CD14-positive monocyte (primary cell): ENCODE measurements at regions not wholly inside any gene's neighbourhood (a gene's known extent, or its start where the extent isn't known, plus 50 kb on each side); places are given as distances from the start of the nearest gene placed in this dataset.

Experiments used
- DNase-seq, 3 donors: peaks; one replicate each; pipeline ENCODE4 v3.0.0-alpha.2; 2011 to 2022
- H2AFZ ChIP-seq: 2 replicates; pipeline ENCODE4 v1.6.0; 2012; ENCODE audit warnings: mild to moderate bottlenecking, low read depth, low read length, inconsistent platforms; ENCODE audit not compliant: insufficient read depth, poor library complexity, severe bottlenecking
- H3K27ac ChIP-seq, 2 donors: 1 replicate in 1 of 2; 2 replicates in 1 of 2; pipeline ENCODE4 v1.5.1; 2012 to 2013; ENCODE audit warnings: low read length in 2 of 2, control low read depth in 1 of 2, inconsistent platforms in 1 of 2, low read depth in 1 of 2, mild to moderate bottlenecking in 1 of 2
- H3K27me3 ChIP-seq, 2 donors: one replicate each; pipeline versions ENCODE4 v1.6.0 to v1.6.1; 2011 to 2013; ENCODE audit warnings: low read length in 2 of 2; ENCODE audit not compliant: control insufficient read depth in 2 of 2, insufficient read depth in 2 of 2
- H3K36me3 ChIP-seq, 2 donors: replicated peaks in 1 of 2; 1 replicate in 1 of 2; 2 replicates in 1 of 2; pipeline versions ENCODE4 v1.5.1 to v1.6.1; 2012 to 2013; ENCODE audit warnings: low read length in 2 of 2, control low read depth in 1 of 2, inconsistent platforms in 1 of 2, mild to moderate bottlenecking in 1 of 2; ENCODE audit not compliant: insufficient read depth in 2 of 2, control insufficient read depth in 1 of 2
- H3K4me1 ChIP-seq, 2 donors: 1 replicate in 1 of 2; 2 replicates in 1 of 2; pipeline versions ENCODE4 v1.5.1 to v1.6.1; 2012 to 2013; ENCODE audit warnings: low read length in 2 of 2, control low read depth in 1 of 2, inconsistent platforms in 1 of 2, mild to moderate bottlenecking in 1 of 2, moderate library complexity in 1 of 2; ENCODE audit not compliant: insufficient read depth in 2 of 2, control insufficient read depth in 1 of 2
- H3K4me2 ChIP-seq: replicated peaks from 2 replicates; pipeline ENCODE3; 2012; ENCODE audit warnings: low read length, moderate library complexity, mild to moderate bottlenecking; ENCODE audit not compliant: poor library complexity, severe bottlenecking; ENCODE audit errors: extremely low read depth
- H3K4me3 ChIP-seq, 3 experiments: fragments of 200-600 bp in 1 of 3; sonication (generic) in 1 of 3; replicated peaks in 1 of 3; 1 replicate in 2 of 3; 2 replicates in 1 of 3; pipeline ENCODE4 v1.5.1; 2011 to 2013; ENCODE audit warnings: low read length in 3 of 3, mild to moderate bottlenecking in 3 of 3, control low read depth in 2 of 3, low read depth in 2 of 3, inconsistent platforms in 1 of 3, moderate library complexity in 1 of 3
- H3K79me2 ChIP-seq: 2 replicates; pipeline ENCODE4 v1.6.0; 2012; ENCODE audit warnings: mild to moderate bottlenecking, control low read depth, inconsistent platforms, low read length, moderate library complexity; ENCODE audit not compliant: insufficient read depth
- H3K9ac ChIP-seq: 2 replicates; pipeline ENCODE4 v1.6.0; 2017; ENCODE audit warnings: low read length, mild to moderate bottlenecking; ENCODE audit not compliant: insufficient read depth, poor library complexity, severe bottlenecking
- H3K9me3 ChIP-seq, 2 donors: replicated peaks in 1 of 2; 1 replicate in 1 of 2; 2 replicates in 1 of 2; pipeline versions ENCODE4 v1.5.1 to v1.6.1; 2012 to 2013; ENCODE audit warnings: low read length in 2 of 2, control low read depth in 1 of 2; ENCODE audit not compliant: control insufficient read depth in 1 of 2, insufficient read depth in 1 of 2
- H4K20me1 ChIP-seq: 2 replicates; pipeline ENCODE4 v1.6.0; 2012; ENCODE audit warnings: mild to moderate bottlenecking, low read length, control low read depth, moderate library complexity; ENCODE audit not compliant: insufficient read depth
- H3K27ac Mint-ChIP-seq, 7 donors: one replicate each; pipeline ENCODE4 v1.8.0; 2020; ENCODE audit warnings: mild to moderate bottlenecking in 7 of 7, mixed read lengths in 7 of 7, moderate library complexity in 6 of 7, inconsistent platforms in 2 of 7
- H3K27me3 Mint-ChIP-seq, 3 donors: one replicate each; pipeline ENCODE4 v1.8.0; 2021 to 2022; ENCODE audit warnings: low read depth in 3 of 3, mild to moderate bottlenecking in 3 of 3, mixed read lengths in 3 of 3, moderate library complexity in 3 of 3, inconsistent platforms in 1 of 3
- H3K36me3 Mint-ChIP-seq, 2 donors: one replicate each; pipeline ENCODE4 v1.8.0; 2020; ENCODE audit warnings: mixed read lengths in 2 of 2, inconsistent platforms in 1 of 2, mild to moderate bottlenecking in 1 of 2
- H3K4me1 Mint-ChIP-seq: one replicate; pipeline ENCODE4 v1.8.0; 2020; ENCODE audit warnings: mild to moderate bottlenecking, mixed read lengths
- H3K4me3 Mint-ChIP-seq, 2 donors: one replicate each; pipeline ENCODE4 v1.8.0; 2020; ENCODE audit warnings: mild to moderate bottlenecking in 2 of 2, mixed read lengths in 2 of 2, moderate library complexity in 1 of 2
- H3K9me3 Mint-ChIP-seq, 7 donors: one replicate each; pipeline ENCODE4 v1.8.0; 2020 to 2022; ENCODE audit warnings: mixed read lengths in 7 of 7, mild to moderate bottlenecking in 6 of 7, moderate library complexity in 6 of 7, inconsistent platforms in 2 of 7
- CTCF ChIP-seq: fragments of 200-600 bp; IDR thresholded peaks from one replicate; pipeline ENCODE4 v1.8.0; 2022; ENCODE audit warnings: antibody characterized with exemption, mild to moderate bottlenecking
- WGBS: methylation state at CpG from one replicate; pipeline ENCODE4 v1.1.5; 2013; ENCODE audit warnings: missing lambda C conversion rate; ENCODE audit not compliant: insufficient coverage; 5-methylcytosine and 5-hydroxymethylcytosine counted together
- intact Hi-C, 2 donors: fragments of 100-400 bp; cut with micrococcal nuclease; formaldehyde crosslinking; loops; one replicate each; pipeline versions ENCODE4 v1.15.0 to v1.15.1; 2023

GRCh38 chr4:132498215-132498614 lies 650.9 kb upstream of the PCDH10 start:
- Histone ChIP-seq H3K36me3 (no peaks in the 10 kb centered on the region), H2AFZ (no peak overlapping the region), H3K4me2 (no peak overlapping the region), H3K79me2 (no peaks in the 10 kb centered on the region), H4K20me1 (no peaks in the 10 kb centered on the region), H3K4me1 (no peaks in the 10 kb centered on the region), H3K9me3 (no peaks in the 10 kb centered on the region), H3K9ac (no peak overlapping the region), H3K27me3 (no peaks in the 10 kb centered on the region), H3K27ac (no peak overlapping the region), H3K4me3 (no peak overlapping the region)
- no peak for TF ChIP-seq CTCF
- Mint-ChIP-seq H3K27me3 (no peaks in the 10 kb centered on the region), H3K4me3 (no peak overlapping the region), H3K9me3 (peaks cover 0 to 3% (median 0%) of the 10 kb centered on the region in 7 donors), H3K4me1 (no peaks in the 10 kb centered on the region), H3K27ac (no peak overlapping the region), H3K36me3 (no peaks in the 10 kb centered on the region)
- no peak for DNase-seq
- WGBS: no CpG with 5 or more reads among the region's 2 CpGs
- intact Hi-C loops: no loop called here

GRCh38 chr4:132502096-132502552 lies 647.0 kb upstream of the PCDH10 start:
- no peaks in the 10 kb centered on the region for H3K36me3 ChIP-seq
- peaks cover 0 to 2% (median 0%) of the 10 kb centered on the region in 7 donors for H3K9me3 Mint-ChIP-seq

More at GRCh38 chr4:132502096-132502552, 647.0 kb upstream of the PCDH10 start:
- H3K4me3 Mint-ChIP-seq: no peak overlapping the region
- H3K27me3 Mint-ChIP-seq: no peaks in the 10 kb centered on the region
- Histone ChIP-seq H3K79me2 (no peaks in the 10 kb centered on the region), H3K27me3 (no peaks in the 10 kb centered on the region), H3K27ac (no peak overlapping the region), H2AFZ (no peak overlapping the region), H3K9me3 (no peaks in the 10 kb centered on the region), H3K4me2 (no peak overlapping the region), H3K4me1 (no peaks in the 10 kb centered on the region), H3K9ac (no peak overlapping the region), H4K20me1 (no peaks in the 10 kb centered on the region), H3K4me3 (no peak overlapping the region)
- H3K4me1 Mint-ChIP-seq: no peaks in the 10 kb centered on the region
- no peaks in the 10 kb centered on the region for H3K36me3 Mint-ChIP-seq
- intact Hi-C loops: no loop called here
- TF ChIP-seq CTCF: no peak
- no peak for DNase-seq
- H3K27ac Mint-ChIP-seq: no peak overlapping the region
